ENCODE measurements at regions not wholly inside any gene's neighbourhood (a gene's known extent, or its start where the extent isn't known, plus 50 kb on each side); places are given as distances from the start of the nearest gene placed in this dataset.

DNA sequence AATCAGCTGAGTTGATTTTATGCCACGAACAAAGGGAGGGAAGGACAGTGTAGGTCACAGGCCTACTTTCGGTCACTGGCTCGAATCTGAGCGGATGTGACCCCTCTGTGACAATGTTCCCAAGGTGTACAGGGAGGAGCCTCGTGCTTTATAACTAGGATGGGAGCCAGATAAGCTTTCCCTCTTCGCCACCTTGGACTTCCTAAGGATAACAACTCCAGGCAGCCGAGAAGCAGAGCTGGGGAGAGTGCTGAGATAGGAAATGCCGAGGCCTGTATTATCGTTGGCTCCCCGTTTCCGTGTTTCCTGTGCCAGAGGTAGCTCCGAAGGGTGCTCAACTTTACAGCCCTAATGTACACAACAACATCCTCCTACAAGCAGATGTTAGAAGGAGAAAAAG, 217.8 kb upstream of the IRX3 start:
- no peak for DNase-seq
- Mint-ChIP-seq H3K36me3 (ENCODE audit: low read depth) (no peaks in the 10 kb centered on the region), H3K9me3 (no peaks in the 10 kb centered on the region), H3K27me3 (peaks cover 2% of the 10 kb centered on the region), H3K4me3 (no peak overlapping the region), H3K27ac (no peak overlapping the region), H3K4me1 (no peaks in the 10 kb centered on the region)
- intact Hi-C loops (cut with micrococcal nuclease), result no loop called here

DNA sequence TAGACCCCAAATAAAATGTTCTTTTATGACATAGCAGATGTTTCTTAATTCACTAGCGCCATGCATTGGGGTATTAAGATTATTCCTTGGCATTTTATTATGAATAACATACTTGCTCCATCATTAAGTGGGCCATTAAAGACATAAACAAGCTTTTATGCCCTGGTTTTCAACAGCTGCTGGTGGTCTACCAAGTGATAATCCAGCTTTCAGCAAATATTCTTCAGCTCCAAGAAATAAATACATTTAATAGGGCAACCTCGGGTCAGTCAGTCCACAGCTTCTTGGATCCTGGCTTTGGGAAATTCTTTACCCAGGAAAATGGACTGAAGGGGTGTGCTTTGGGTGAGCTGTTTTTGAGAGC, 217.3 kb upstream of the IRX3 start:
- Mint-ChIP-seq H3K4me3 (no peak overlapping the region), H3K9me3 (no peaks in the 10 kb centered on the region), H3K27me3 (peaks cover 2% of the 10 kb centered on the region), H3K4me1 (no peaks in the 10 kb centered on the region), H3K27ac (no peak overlapping the region), H3K36me3 (ENCODE audit: low read depth) (no peaks in the 10 kb centered on the region)
- intact Hi-C loops (cut with micrococcal nuclease), result no loop called here
- no peak for DNase-seq

DNA sequence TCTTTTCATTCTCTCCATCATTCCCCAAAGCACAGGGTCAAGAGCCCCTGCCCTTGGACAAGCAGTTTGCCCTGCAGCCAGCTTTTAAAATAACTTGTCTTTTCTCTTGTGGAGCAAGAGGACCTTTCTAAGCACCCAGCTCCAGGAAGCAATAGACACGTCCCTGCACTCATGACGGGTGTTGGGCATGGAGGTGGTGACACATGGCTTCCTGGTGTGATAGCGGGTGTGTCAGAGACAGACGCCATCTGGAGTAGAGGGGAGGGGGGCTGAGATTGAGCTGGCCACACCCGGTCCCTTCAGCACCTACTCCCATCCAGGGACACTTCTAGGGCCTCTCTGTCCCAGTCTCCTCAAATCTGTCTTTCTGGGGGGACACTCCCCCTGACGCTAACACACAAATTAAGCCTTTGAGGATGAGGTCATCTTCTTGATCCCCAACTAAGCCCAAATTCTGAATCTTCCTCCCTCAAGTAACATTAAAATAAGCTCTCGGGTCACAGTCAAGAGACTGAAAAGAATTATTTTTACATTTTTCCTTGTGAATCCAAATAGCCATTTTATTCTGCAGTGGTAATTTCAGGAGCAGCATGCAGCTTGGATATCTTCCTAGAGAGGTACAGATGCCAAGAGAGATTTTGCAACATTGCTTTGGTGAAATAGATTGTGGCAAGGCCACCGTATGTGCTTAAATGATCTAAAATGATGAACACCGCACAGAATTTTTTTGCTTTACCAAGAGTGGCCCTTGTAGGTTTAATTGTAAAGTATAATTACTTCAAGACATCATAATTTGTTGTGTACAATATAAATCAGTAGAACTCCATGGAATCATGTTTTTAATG, 216.6 kb upstream of the IRX3 start:
- Mint-ChIP-seq H3K36me3 (ENCODE audit: low read depth) (no peaks in the 10 kb centered on the region), H3K9me3 (peaks cover 1% of the 10 kb centered on the region)
- intact Hi-C loops (cut with micrococcal nuclease), result no loop called here

DNA sequence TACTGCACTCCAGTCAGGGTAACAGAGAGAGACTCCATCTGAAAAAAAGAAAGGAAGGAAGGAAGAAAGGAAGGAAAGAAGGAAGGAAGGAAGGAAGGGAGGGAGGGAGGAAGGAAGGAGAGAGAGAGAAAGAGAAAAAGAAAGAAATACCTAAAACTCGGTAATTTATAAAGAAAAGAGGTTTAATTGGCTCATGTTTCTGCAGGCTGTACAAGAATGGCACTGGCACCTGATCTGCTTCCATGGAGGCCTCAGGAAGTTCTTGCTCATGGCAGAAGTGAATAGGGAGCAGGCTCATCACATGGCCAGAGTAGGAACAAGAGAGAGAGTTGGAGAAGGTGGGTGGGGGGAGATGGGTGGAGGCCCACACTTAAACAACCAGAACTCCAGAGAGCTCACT, 215.2 kb upstream of the IRX3 start:
- peaks cover 4% of the 10 kb centered on the region for H3K9me3 Mint-ChIP-seq
- peaks cover 2% of the 10 kb centered on the region for H3K27me3 Mint-ChIP-seq
- DNase-seq, result no peak
- H3K4me1 Mint-ChIP-seq, result no peaks in the 10 kb centered on the region
- no peak overlapping the region for H3K27ac Mint-ChIP-seq
- H3K36me3 Mint-ChIP-seq (ENCODE audit: low read depth), result no peaks in the 10 kb centered on the region
- no peak overlapping the region for H3K4me3 Mint-ChIP-seq
- intact Hi-C loops (cut with micrococcal nuclease), result no loop called here

More for the DNA sequence above, 216.6 kb upstream of the IRX3 start:
- Mint-ChIP-seq H3K4me1 (no peaks in the 10 kb centered on the region), H3K27me3 (peaks cover 2% of the 10 kb centered on the region), H3K4me3 (no peak overlapping the region), H3K27ac (no peak overlapping the region)
- DNase-seq, result no peak

DNA sequence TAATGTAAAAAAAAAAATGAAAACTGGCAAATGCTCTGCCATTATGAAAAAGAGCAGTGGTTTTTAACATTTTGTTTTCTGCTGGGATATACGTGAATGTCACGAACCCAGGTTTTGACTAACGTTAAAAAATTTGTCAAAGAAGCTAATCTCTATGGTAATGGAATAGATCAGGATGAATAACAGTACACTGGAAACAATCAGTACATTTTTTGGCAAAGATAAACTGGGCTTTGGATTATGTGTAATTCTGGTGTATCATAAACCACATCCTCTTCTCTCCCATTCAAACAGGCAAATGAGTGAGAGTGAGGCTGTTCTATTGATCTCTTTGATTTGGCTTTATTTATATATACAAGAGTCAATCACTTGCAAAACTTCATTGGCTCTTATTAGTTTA, 207.0 kb upstream of the IRX3 start:
- H3K4me1 Mint-ChIP-seq, result no peaks in the 10 kb centered on the region
- H3K27ac Mint-ChIP-seq, result no peak overlapping the region
- H3K36me3 Mint-ChIP-seq (ENCODE audit: low read depth), result no peaks in the 10 kb centered on the region
- H3K4me3 Mint-ChIP-seq, result no peak overlapping the region
- peaks cover 8% of the 10 kb centered on the region for H3K9me3 Mint-ChIP-seq
- peaks cover 2% of the 10 kb centered on the region for H3K27me3 Mint-ChIP-seq
- intact Hi-C loops (cut with micrococcal nuclease), result no loop called here
- no peak for DNase-seq

DNA sequence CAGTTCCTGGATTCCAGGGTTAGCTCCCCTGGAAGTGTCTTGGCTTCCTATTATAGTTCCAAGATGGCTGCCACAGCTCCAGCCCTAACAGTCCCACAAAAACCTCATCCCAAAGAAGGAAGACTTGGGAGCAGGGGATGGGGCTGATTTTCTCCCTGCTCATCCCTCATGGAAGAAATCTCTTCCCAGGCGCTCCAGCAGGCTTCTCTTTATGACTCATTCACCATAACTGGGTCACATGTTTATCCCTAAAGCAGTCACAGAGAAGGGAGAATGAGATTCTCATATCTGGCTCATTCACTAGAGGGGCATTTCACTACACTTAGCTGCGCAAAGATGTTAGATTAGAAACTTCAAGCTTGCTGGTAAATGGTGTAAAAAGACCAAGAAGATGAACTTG, 206.5 kb upstream of the IRX3 start:
- DNase-seq, result no peak
- H3K4me1 Mint-ChIP-seq, result no peaks in the 10 kb centered on the region
- no peak overlapping the region for H3K27ac Mint-ChIP-seq
- no peak overlapping the region for H3K4me3 Mint-ChIP-seq
- H3K27me3 Mint-ChIP-seq, result peaks cover 2% of the 10 kb centered on the region
- intact Hi-C loops (cut with micrococcal nuclease), result no loop called here
- peaks cover 5% of the 10 kb centered on the region for H3K9me3 Mint-ChIP-seq
- no peaks in the 10 kb centered on the region for H3K36me3 Mint-ChIP-seq (ENCODE audit: low read depth)

DNA sequence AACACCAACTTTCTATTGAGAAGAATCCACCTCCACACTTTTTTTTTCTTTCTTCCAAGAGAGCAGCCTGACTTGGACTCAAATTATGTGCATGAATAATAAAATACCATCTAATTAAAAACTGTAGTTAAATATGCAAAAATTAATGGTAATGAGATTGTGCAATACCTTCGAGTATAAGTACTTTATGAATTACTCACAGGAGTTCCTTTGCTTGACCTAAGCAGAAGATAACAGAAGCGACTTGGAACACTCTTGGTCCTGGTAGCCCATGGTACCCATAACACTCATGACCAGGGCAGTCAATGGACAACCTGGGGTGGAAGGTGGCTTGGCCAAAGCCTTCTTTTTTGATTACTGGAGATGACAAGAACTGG, 203.5 kb upstream of the IRX3 start:
- Mint-ChIP-seq H3K4me1 (no peaks in the 10 kb centered on the region), H3K36me3 (ENCODE audit: low read depth) (no peaks in the 10 kb centered on the region), H3K4me3 (no peak overlapping the region), H3K9me3 (no peaks in the 10 kb centered on the region), H3K27ac (no peak overlapping the region), H3K27me3 (no peaks in the 10 kb centered on the region)
- intact Hi-C loops (cut with micrococcal nuclease), result no loop called here
- no peak for DNase-seq

DNA sequence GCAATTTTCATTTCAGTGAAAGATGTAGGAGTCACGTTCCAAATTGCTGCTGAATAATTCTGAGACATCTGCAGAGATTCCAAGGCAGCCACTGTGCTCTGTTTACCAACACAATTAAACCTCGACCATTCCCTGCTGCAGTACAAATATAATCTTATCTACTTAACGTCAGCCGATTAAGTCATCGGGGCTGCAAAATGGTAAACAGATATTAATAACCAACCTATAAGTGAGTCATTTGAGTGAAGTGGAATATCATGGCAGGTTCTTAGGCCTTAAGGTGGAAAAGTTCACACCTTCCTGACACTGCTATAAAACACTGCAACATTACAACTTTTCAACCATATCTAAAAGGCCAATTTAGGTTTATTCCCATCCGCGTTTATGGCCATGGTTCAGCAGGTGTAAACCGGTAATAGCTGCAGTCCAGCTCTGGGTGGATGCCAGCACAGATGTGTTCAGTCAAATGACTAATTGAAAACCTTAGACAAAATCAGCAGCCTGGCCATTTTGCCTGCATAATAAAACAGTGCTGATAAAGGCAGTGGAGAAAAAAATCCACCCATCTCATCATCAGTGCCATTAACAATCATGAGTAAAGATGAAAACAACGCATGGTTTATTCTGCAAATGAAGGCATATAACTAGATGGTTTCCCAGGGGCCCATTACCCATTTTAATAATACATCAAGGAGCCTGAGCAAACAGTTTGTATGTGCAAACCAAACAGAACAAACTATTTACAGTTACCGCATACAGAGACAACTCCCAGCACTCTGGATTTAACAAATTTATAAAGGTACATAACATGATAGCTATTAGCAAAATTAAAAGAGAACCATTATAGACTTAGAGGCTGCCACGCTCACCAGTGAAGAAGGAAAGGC, 202.9 kb upstream of the IRX3 start:
- Mint-ChIP-seq H3K36me3 (ENCODE audit: low read depth) (no peaks in the 10 kb centered on the region), H3K27ac (no peak overlapping the region), H3K4me3 (no peak overlapping the region), H3K27me3 (no peaks in the 10 kb centered on the region), H3K9me3 (no peaks in the 10 kb centered on the region), H3K4me1 (no peaks in the 10 kb centered on the region)
- DNase-seq, result no peak
- intact Hi-C loops (cut with micrococcal nuclease), result no loop called here

DNA sequence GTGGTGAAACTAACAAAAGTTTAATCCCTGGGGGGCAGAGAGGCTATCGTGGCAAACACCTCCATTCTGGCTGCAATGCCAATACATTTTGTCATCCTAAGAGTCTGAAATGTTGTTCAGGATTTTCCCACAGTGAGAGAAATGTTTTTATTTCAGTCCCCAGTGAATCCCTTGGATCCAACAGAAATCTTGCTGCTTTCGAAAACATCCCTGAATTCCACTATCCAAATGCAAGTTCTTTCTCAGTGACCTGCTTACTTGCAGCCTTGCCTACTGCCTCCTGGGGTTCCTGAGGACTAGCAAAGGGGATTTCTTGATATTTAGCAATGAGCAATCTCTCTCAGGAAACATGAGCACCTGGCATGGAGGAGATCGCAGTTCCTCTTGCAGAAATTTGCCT, 202.1 kb upstream of the IRX3 start:
- intact Hi-C loops (cut with micrococcal nuclease), result no loop called here
- H3K27ac Mint-ChIP-seq, result no peak overlapping the region
- no peaks in the 10 kb centered on the region for H3K9me3 Mint-ChIP-seq
- H3K4me3 Mint-ChIP-seq, result no peak overlapping the region
- no peaks in the 10 kb centered on the region for H3K4me1 Mint-ChIP-seq
- no peaks in the 10 kb centered on the region for H3K36me3 Mint-ChIP-seq (ENCODE audit: low read depth)
- no peaks in the 10 kb centered on the region for H3K27me3 Mint-ChIP-seq
- no peak for DNase-seq

DNA sequence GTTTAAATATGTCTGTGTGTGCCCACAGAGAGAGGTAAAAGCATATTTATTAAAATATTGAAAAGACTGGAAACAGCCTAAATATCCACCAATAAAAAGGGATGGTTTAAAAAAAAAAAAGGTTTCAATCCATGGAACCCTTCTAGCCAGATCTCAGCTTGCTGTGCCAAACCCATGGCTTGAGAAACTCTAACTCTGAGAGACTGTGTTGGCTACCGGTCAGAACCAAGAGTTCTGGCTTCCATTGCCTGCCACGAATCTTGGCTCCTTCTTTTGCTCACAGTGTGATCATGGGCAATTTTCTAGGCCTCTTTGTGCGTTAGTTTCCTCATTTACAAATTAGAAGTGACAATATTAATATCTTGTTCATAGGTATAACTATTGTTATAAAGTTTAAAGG, 201.3 kb upstream of the IRX3 start:
- intact Hi-C loops (cut with micrococcal nuclease), result no loop called here
- Mint-ChIP-seq H3K27me3 (no peaks in the 10 kb centered on the region), H3K4me3 (no peak overlapping the region), H3K4me1 (no peaks in the 10 kb centered on the region), H3K27ac (no peak overlapping the region), H3K9me3 (no peaks in the 10 kb centered on the region), H3K36me3 (ENCODE audit: low read depth) (no peaks in the 10 kb centered on the region)
- no peak for DNase-seq

DNA sequence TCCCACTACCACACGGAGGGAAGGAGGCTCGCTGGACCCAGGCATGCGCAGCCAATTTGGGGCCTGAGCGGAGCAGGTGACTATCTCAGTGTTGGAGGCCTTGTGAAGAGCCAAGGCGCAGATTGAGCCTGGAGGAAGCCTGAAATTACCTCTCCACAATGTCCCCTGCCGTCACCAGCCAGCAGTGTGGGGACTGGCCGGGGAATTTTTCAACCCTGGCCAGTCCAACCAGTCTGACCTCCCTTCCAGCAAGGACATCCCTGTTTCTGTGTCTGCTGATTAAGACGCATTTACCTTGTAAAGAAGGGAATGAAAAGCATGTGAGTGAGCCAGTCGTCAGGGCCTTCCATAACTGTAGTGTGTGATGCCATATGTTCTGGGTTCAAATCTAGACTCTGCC, 198.1 kb upstream of the IRX3 start:
- no peak overlapping the region for H3K4me3 Mint-ChIP-seq
- H3K9me3 Mint-ChIP-seq, result no peaks in the 10 kb centered on the region
- intact Hi-C loops (cut with micrococcal nuclease), result no loop called here
- no peaks in the 10 kb centered on the region for H3K27me3 Mint-ChIP-seq
- no peak for DNase-seq
- no peaks in the 10 kb centered on the region for H3K36me3 Mint-ChIP-seq (ENCODE audit: low read depth)
- no peaks in the 10 kb centered on the region for H3K4me1 Mint-ChIP-seq
- no peak overlapping the region for H3K27ac Mint-ChIP-seq

DNA sequence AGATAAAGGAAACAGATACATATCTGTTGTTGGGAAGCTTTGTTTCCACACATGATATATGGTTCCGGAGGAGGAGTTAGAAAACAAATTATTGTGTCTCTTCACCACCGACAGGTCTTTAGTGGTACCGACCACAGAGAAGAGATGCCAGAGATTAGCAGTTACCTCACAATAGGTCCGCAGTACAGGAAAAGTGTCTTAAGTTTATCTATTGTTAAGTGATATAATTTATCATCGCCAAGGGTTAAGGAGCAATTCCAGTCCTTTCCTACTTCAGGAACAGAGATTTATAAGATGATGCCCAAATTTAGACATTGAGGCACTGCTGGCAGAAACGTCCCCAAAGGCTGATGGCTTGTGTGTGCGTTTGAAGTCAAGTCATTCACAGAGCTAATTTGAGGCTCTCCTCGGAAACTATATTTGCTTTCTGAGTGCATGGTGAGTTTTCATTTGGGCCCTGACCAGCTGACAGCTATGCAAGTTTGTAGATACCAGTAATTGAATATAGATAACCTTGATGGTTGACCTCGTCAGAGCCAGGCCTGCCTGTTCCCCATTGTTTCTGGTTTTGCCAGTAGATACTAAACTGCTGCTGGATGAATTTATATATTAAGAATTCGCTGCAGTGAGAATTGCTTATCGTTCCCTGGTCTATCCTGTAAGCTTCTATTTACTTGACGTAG, 196.4 kb upstream of the IRX3 start:
- H3K36me3 Mint-ChIP-seq (ENCODE audit: low read depth), result no peaks in the 10 kb centered on the region
- H3K27ac Mint-ChIP-seq, result no peak overlapping the region
- no peak for DNase-seq
- H3K4me1 Mint-ChIP-seq, result no peaks in the 10 kb centered on the region
- no peak overlapping the region for H3K4me3 Mint-ChIP-seq
- H3K9me3 Mint-ChIP-seq, result peaks cover 7% of the 10 kb centered on the region
- H3K27me3 Mint-ChIP-seq, result no peaks in the 10 kb centered on the region
- intact Hi-C loops (cut with micrococcal nuclease), result no loop called here

DNA sequence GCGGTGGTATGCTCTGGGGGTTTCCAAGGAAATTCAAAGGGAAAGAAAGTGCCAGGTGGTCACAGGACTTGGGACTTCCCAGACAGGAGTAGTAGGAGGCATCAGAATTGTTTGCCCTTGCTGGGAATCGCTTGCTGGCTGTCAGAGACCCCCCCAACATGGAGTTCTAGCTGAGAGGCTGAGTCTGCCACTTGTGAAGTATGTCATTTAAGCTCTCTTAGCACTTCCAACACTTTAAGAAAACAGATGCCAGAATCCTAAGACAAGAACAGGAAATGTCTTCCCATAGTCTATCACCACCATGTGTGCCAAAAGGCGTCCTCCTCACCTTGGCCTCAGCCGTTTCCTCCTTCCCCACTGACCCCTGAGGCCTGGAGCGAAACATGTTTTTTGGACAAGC, 193.8 kb upstream of the IRX3 start:
- Mint-ChIP-seq H3K4me3 (no peak overlapping the region), H3K9me3 (peaks cover 7% of the 10 kb centered on the region), H3K36me3 (ENCODE audit: low read depth) (no peaks in the 10 kb centered on the region), H3K4me1 (no peaks in the 10 kb centered on the region), H3K27ac (no peak overlapping the region), H3K27me3 (no peaks in the 10 kb centered on the region)
- intact Hi-C loops (cut with micrococcal nuclease), result no loop called here
- no peak for DNase-seq

DNA sequence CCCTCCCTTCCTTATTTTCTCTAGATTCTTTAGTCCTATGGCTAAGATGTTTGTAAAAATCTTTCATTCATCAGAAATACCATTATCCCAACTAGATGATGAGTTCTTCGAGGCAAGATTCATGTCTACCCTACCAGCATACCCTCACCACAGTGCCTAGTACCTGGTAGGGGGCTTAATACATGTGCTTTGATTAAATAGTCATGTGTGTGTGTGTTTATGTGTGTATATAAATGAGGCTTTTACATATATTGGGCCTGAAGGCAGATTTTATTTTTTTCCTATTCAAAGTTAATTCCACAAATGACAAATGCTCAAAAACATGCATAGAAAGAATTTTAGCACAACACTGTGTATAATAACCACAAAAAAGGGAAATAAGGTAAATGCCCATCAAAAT, 193.0 kb upstream of the IRX3 start:
- Mint-ChIP-seq H3K27ac (no peak overlapping the region), H3K9me3 (peaks cover 7% of the 10 kb centered on the region), H3K4me1 (no peaks in the 10 kb centered on the region), H3K27me3 (no peaks in the 10 kb centered on the region), H3K36me3 (ENCODE audit: low read depth) (no peaks in the 10 kb centered on the region), H3K4me3 (no peak overlapping the region)
- intact Hi-C loops (cut with micrococcal nuclease), result no loop called here
- no peak for DNase-seq
